H1 (cell line): ENCODE measurements at regions not wholly inside any gene's neighbourhood (a gene's known extent, or its start where the extent isn't known, plus 50 kb on each side); places are given as distances from the start of the nearest gene placed in this dataset.

ENCODE experiments used
- CTCF ChIA-PET: fragments of 300-600 bp; sonication (Branson Sonifier 250); formaldehyde crosslinking; loops from one replicate; lab custom pipeline; 2021; ENCODE audit not compliant: partially characterized antibody; lab: Charles Lee
- POLR2A ChIA-PET: fragments of 300-600 bp; sonication (Branson Sonifier 250); formaldehyde crosslinking; loops from one replicate; lab custom pipeline; 2021; ENCODE audit warnings: inconsistent platforms; ENCODE audit not compliant: partially characterized antibody; lab: Charles Lee
- DNase-seq, 2 experiments: peaks; one replicate each; pipeline versions ENCODE4 v3.0.0 to v3.0.0-alpha.2; 2010 to 2022; ENCODE audit warnings: low spot score in 2 of 2, low read depth in 1 of 2, mixed read lengths in 1 of 2
- FAIRE-seq: peaks from 2 replicates; lab custom pipeline; 2011; peaks lifted over from hg19 to GRCh38; lab: Jason Lieb, UNC
- H2AFZ ChIP-seq: 2 replicates; pipeline ENCODE4 v1.8.1; 2012; ENCODE audit warnings: low read length, inconsistent platforms
- H2AK5ac ChIP-seq: 2 replicates; pipeline ENCODE4 v1.6.1; 2013; ENCODE audit warnings: low read depth, low read length
- H2BK120ac ChIP-seq: replicated peaks from 2 replicates; pipeline ENCODE3; 2013; ENCODE audit warnings: low read depth, low read length, inconsistent platforms
- H2BK12ac ChIP-seq: 2 replicates; pipeline ENCODE4 v1.6.1; 2013; ENCODE audit warnings: low read depth, low read length
- H2BK15ac ChIP-seq: 2 replicates; pipeline ENCODE4 v1.6.1; 2013; ENCODE audit warnings: low read length
- H2BK20ac ChIP-seq: 2 replicates; pipeline ENCODE4 v1.6.1; 2013; ENCODE audit warnings: low read length
- H2BK5ac ChIP-seq: 2 replicates; pipeline ENCODE4 v1.6.1; 2013; ENCODE audit warnings: low read depth, low read length
- H3K14ac ChIP-seq: 2 replicates; pipeline ENCODE4 v1.6.1; 2013; ENCODE audit warnings: inconsistent platforms; ENCODE audit not compliant: insufficient read length
- H3K18ac ChIP-seq: 2 replicates; pipeline ENCODE4 v1.6.1; 2013; ENCODE audit warnings: low read length; ENCODE audit errors: extremely low read depth
- H3K23ac ChIP-seq: 2 replicates; pipeline ENCODE4 v1.6.1; 2013; ENCODE audit warnings: inconsistent platforms; ENCODE audit not compliant: insufficient read length
- H3K23me2 ChIP-seq: 2 replicates; pipeline ENCODE4 v1.6.1; 2013; ENCODE audit warnings: low read depth, low read length
- H3K27ac ChIP-seq: 2 replicates; pipeline ENCODE4 v1.6.1; 2011; ENCODE audit warnings: low read depth, low read length, inconsistent platforms
- H3K27me3 ChIP-seq, 4 experiments: replicated peaks in 1 of 4; 1 replicate in 1 of 4; 2 replicates in 3 of 4; pipeline versions ENCODE4 v1.6.1 to v1.8.1; 2011 to 2013; ENCODE audit warnings: low read length in 3 of 4, mild to moderate bottlenecking in 3 of 4, inconsistent platforms in 2 of 4, mixed read lengths in 2 of 4, moderate library complexity in 1 of 4; ENCODE audit not compliant: control insufficient read depth in 3 of 4, insufficient read depth in 3 of 4; ENCODE audit errors: extremely low read depth in 1 of 4
- H3K36me3 ChIP-seq, 4 experiments: 2 replicates each; pipeline versions ENCODE4 v1.6.1 to v1.8.1; 2011 to 2013; ENCODE audit warnings: mild to moderate bottlenecking in 4 of 4, low read length in 3 of 4, moderate library complexity in 2 of 4, control low read depth in 1 of 4, inconsistent platforms in 1 of 4; ENCODE audit not compliant: insufficient read depth in 4 of 4, control insufficient read depth in 2 of 4
- H3K4ac ChIP-seq: replicated peaks from 2 replicates; pipeline ENCODE3; 2013; ENCODE audit warnings: low read length, low read depth, mixed read lengths, inconsistent platforms; ENCODE audit not compliant: insufficient read length
- H3K4me1 ChIP-seq, 4 experiments: replicated peaks in 1 of 4; 1 replicate in 1 of 4; 2 replicates in 3 of 4; pipeline versions ENCODE4 v1.6.1 to v1.8.1; 2011 to 2013; ENCODE audit warnings: low read length in 3 of 4, inconsistent platforms in 2 of 4, mixed read lengths in 1 of 4; ENCODE audit not compliant: insufficient read depth in 4 of 4, control insufficient read depth in 3 of 4
- H3K4me2 ChIP-seq, 2 experiments: 2 replicates each; pipeline versions ENCODE4 v1.6.1 to v1.8.1; 2011 to 2013; ENCODE audit warnings: low read depth in 2 of 2, low read length in 2 of 2, control low read depth in 1 of 2, inconsistent platforms in 1 of 2, mild to moderate bottlenecking in 1 of 2; ENCODE audit not compliant: insufficient read depth in 1 of 2
- H3K4me3 ChIP-seq, 4 experiments: fragments of 200-600, 300-600 bp in 1 of 4; sonication (generic), shearing (Covaris generic), sonication (Bioruptor Twin) in 1 of 4; 2 replicates each; pipeline versions ENCODE4 v1.5.1 to v1.8.1; 2011 to 2016; ENCODE audit warnings: low read length in 4 of 4, low read depth in 3 of 4, control low read depth in 2 of 4, inconsistent platforms in 2 of 4, mild to moderate bottlenecking in 2 of 4, mixed read lengths in 1 of 4, moderate library complexity in 1 of 4; ENCODE audit not compliant: insufficient read depth in 2 of 4; ENCODE audit errors: extremely low read depth in 1 of 4
- H3K56ac ChIP-seq: replicated peaks from 2 replicates; pipeline ENCODE3; 2013; ENCODE audit warnings: low read depth, mild to moderate bottlenecking, mixed read lengths, low read length, inconsistent platforms; ENCODE audit not compliant: insufficient read length
- H3K79me1 ChIP-seq: 2 replicates; pipeline ENCODE4 v1.6.1; 2013; ENCODE audit warnings: low read depth, low read length, control low read depth
- H3K79me2 ChIP-seq, 2 experiments: 2 replicates each; pipeline versions ENCODE4 v1.6.1 to v1.8.1; 2012 to 2013; ENCODE audit warnings: low read length in 2 of 2, mild to moderate bottlenecking in 2 of 2, inconsistent platforms in 1 of 2; ENCODE audit not compliant: insufficient read depth in 2 of 2, control insufficient read depth in 1 of 2
- H3K9ac ChIP-seq, 4 experiments: replicated peaks in 1 of 4; 1 replicate in 1 of 4; 2 replicates in 3 of 4; pipeline versions ENCODE4 v1.6.1 to v1.8.1; 2011 to 2013; ENCODE audit warnings: low read depth in 3 of 4, low read length in 3 of 4, control low read depth in 2 of 4, mild to moderate bottlenecking in 2 of 4, moderate library complexity in 2 of 4, inconsistent platforms in 1 of 4; ENCODE audit errors: extremely low read depth in 1 of 4
- H3K9me3 ChIP-seq, 2 experiments: 2 replicates each; pipeline versions ENCODE4 v1.6.1 to v1.8.1; 2012 to 2013; ENCODE audit warnings: mild to moderate bottlenecking in 2 of 2, moderate library complexity in 2 of 2, control low read depth in 1 of 2, inconsistent platforms in 1 of 2, low read depth in 1 of 2, low read length in 1 of 2, mixed read lengths in 1 of 2; ENCODE audit not compliant: insufficient read depth in 2 of 2
- H4K20me1 ChIP-seq, 2 experiments: replicated peaks in 1 of 2; 2 replicates each; pipeline versions ENCODE3 to v1.8.1; 2011 to 2013; ENCODE audit warnings: inconsistent platforms in 2 of 2, low read length in 2 of 2, mild to moderate bottlenecking in 1 of 2; ENCODE audit not compliant: insufficient read depth in 2 of 2, control insufficient read depth in 1 of 2
- H4K5ac ChIP-seq: 2 replicates; pipeline ENCODE4 v1.6.1; 2013; ENCODE audit warnings: low read length, low read depth, mixed read lengths, inconsistent platforms; ENCODE audit not compliant: insufficient read length
- H4K8ac ChIP-seq: 2 replicates; pipeline ENCODE4 v1.8.0; 2013; ENCODE audit warnings: mild to moderate bottlenecking, moderate library complexity, low read length, inconsistent platforms; ENCODE audit not compliant: insufficient read depth; ENCODE audit errors: extremely low read depth
- H4K91ac ChIP-seq: replicated peaks from 2 replicates; pipeline ENCODE3; 2013; ENCODE audit warnings: low read length, mixed read lengths, inconsistent platforms; ENCODE audit not compliant: insufficient read length
- ASH2L ChIP-seq: fragments of 200-600, 300-600 bp; sonication (generic); IDR thresholded peaks from one replicate; pipeline ENCODE4 v1.7.1; 2017; ENCODE audit warnings: low read length
- BRCA1 ChIP-seq: IDR thresholded peaks from 2 replicates; pipeline ENCODE4 v1.6.1; 2012; ENCODE audit warnings: low read depth, low read length, improper control_type of control experiment
- CBX8 ChIP-seq: fragments of 300-800, 300-1000 bp; sonication (generic); IDR thresholded peaks from 2 replicates; pipeline ENCODE4 v1.7.1; 2016; ENCODE audit warnings: low read depth, low read length, borderline replicate concordance
- JUN ChIP-seq: IDR thresholded peaks from 2 replicates; pipeline ENCODE4 v1.6.1; 2011; ENCODE audit warnings: low read depth, mild to moderate bottlenecking, improper control_type of control experiment, low read length
- KDM4A ChIP-seq: IDR thresholded peaks from one replicate; pipeline ENCODE4 v1.7.1; 2012; ENCODE audit warnings: low read depth, mild to moderate bottlenecking, moderate library complexity, low read length, inconsistent platforms; ENCODE audit not compliant: severe bottlenecking
- MAX ChIP-seq: IDR thresholded peaks from 2 replicates; pipeline ENCODE4 v1.6.1; 2012; ENCODE audit warnings: inconsistent platforms
- POU5F1 ChIP-seq: IDR thresholded peaks from 2 replicates; pipeline ENCODE4 v1.6.1; 2011; ENCODE audit warnings: low read depth, mild to moderate bottlenecking, low read length, moderate library complexity
- RFX5 ChIP-seq: IDR thresholded peaks from 2 replicates; pipeline ENCODE4 v1.6.1; 2011; ENCODE audit warnings: low read depth, low read length, improper control_type of control experiment, borderline replicate concordance
- SIN3A ChIP-seq, 2 experiments: IDR thresholded peaks in 1 of 2; conservative IDR thresholded peaks in 1 of 2; 2 replicates each; pipeline ENCODE4 v1.6.1; 2011 to 2012; ENCODE audit warnings: low read length in 2 of 2, improper control_type of control experiment in 1 of 2, low read depth in 1 of 2, mild to moderate bottlenecking in 1 of 2
- SP1 ChIP-seq: IDR thresholded peaks from 2 replicates; pipeline ENCODE4 v1.6.1; 2011; ENCODE audit warnings: low read depth, low read length
- SRF ChIP-seq: IDR thresholded peaks from 2 replicates; pipeline ENCODE4 v1.6.1; 2011; ENCODE audit warnings: mild to moderate bottlenecking, low read depth, low read length, moderate library complexity
- SUZ12 ChIP-seq: fragments of 200-600 bp; sonication (generic); IDR thresholded peaks from 2 replicates; pipeline ENCODE4 v1.6.1; 2012; ENCODE audit warnings: mild to moderate bottlenecking, inconsistent platforms, low read length, moderate library complexity, mixed read lengths
- YY1 ChIP-seq: IDR thresholded peaks from 2 replicates; pipeline ENCODE4 v1.6.1; 2011; ENCODE audit warnings: low read depth, mild to moderate bottlenecking, low read length
- ZNF274 ChIP-seq: IDR thresholded peaks from 2 replicates; pipeline ENCODE4 v1.7.0; 2012; ENCODE audit warnings: low read length, borderline replicate concordance; ENCODE audit errors: extremely low read depth
- WGBS, 2 experiments: shearing (Covaris generic) in 1 of 2; methylation state at CpG; one replicate each; pipeline versions ENCODE4 v1.1.6 to v1.1.7; 2013 to 2015; ENCODE audit warnings: low lambda C conversion rate in 2 of 2, mixed read lengths in 2 of 2, inconsistent platforms in 1 of 2, low coverage in 1 of 2, missing lambda C conversion rate in 1 of 2; ENCODE audit not compliant: insufficient replicate concordance in 2 of 2, insufficient coverage in 1 of 2, insufficient read length in 1 of 2; ENCODE audit errors: extremely low coverage in 1 of 2, missing lambda C conversion rate in 1 of 2; 5-methylcytosine and 5-hydroxymethylcytosine counted together
- TF ChIP-seq, protein P1 (sequence below): IDR thresholded peaks from 2 replicates; pipeline ENCODE4 v1.6.1; 2011; ENCODE audit warnings: low read depth, mild to moderate bottlenecking, low read length; ENCODE audit not compliant: insufficient read depth

DNA sequence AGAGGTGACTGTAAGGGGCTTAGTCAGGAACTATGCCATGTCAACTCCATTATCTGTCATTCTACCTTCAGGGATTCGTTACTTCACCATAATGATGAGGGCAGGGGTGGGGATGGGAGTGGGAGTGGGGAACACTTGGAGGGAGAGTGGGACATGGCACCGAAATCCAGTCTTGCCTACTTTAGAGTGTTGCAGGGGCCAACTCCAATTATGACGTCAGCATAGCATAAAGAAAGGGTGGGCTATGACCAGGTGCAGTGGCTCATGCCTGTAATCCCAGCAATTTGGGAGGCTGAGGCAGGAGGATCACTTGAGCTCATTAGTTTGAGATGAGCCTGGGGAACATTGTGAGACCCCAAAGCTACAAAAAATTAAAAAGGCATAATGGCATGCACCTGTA lies 512.2 kb downstream of the GATA3 start:
- Histone ChIP-seq H3K27me3 (no peaks in the 10 kb centered on the region), H3K23me2 (no peaks in the 10 kb centered on the region), H4K20me1 (no peaks in the 10 kb centered on the region), H2BK15ac (no peak overlapping the region), H3K23ac (no peak overlapping the region), H3K4me3 (no peak overlapping the region), H2BK5ac (no peak overlapping the region), H3K14ac (no peak overlapping the region), H2BK12ac (no peak overlapping the region), H3K9ac (no peak overlapping the region), H4K8ac (no peak overlapping the region), H3K36me3 (no peaks in the 10 kb centered on the region), H3K18ac (no peak overlapping the region), H4K5ac (no peak overlapping the region), H2AFZ (no peak overlapping the region), H2BK20ac (no peak overlapping the region), H2BK120ac (no peak overlapping the region), H4K91ac (no peak overlapping the region), H3K4ac (no peak overlapping the region), H3K56ac (no peak overlapping the region), H3K9me3 (no peaks in the 10 kb centered on the region), H3K79me2 (no peaks in the 10 kb centered on the region), H3K4me2 (no peak overlapping the region), H3K79me1 (no peaks in the 10 kb centered on the region), H3K4me1 (no peaks in the 10 kb centered on the region), H2AK5ac (no peak overlapping the region), H3K27ac (no peak overlapping the region)
- no peak for DNase-seq
- ChIA-PET CTCF (interaction anchor here (1.1 kb wide), 1 partner anchor 11 kb away, joined by 3 read pairs; no protein-coding TSS in a partner anchor), POLR2A (interaction anchor here (0.8 kb wide), 1 partner anchor 98 kb away, joined by 3 read pairs; no protein-coding TSS in a partner anchor)
- FAIRE-seq: no peak
- 93% methylated on average over 3 of the region's 3 CpGs; no CpG with 5 or more reads in 1 of the 2 experiments for WGBS, 2 experiments
- TF ChIP-seq ZNF274 (no peak), KDM4A (no peak), SUZ12 (no peak), MAX (no peak), CBX8 (no peak), ASH2L (no peak), SRF (no peak), YY1 (no peak), POU5F1 (no peak), SIN3A (conservative IDR thresholded peaks at IDR 0.05 in 1 of 2, IDR thresholded peaks at IDR 0.05 in 1 of 2; ENCODE audit: low read depth in 1 of 2, low read length in 2 of 2) (no peak), BRCA1 (no peak), JUN (no peak), SP1 (no peak), RFX5 (no peak)
- TF ChIP-seq, protein P1, sequence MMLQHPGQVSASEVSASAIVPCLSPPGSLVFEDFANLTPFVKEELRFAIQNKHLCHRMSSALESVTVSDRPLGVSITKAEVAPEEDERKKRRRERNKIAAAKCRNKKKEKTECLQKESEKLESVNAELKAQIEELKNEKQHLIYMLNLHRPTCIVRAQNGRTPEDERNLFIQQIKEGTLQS: no peak
